GM23338 (cell line): ENCODE measurements at regions not wholly inside any gene's neighbourhood (a gene's known extent, or its start where the extent isn't known, plus 50 kb on each side); places are given as distances from the start of the nearest gene placed in this dataset.

ENCODE experiments used
- ATAC-seq: fragments of 200-7000 bp; cut with Tn5 transposase; 3 replicates; pipeline ENCODE4 v1.9.1; 2020
- DNase-seq: peaks from one replicate; pipeline ENCODE4 v3.0.0-alpha.2; 2015; ENCODE audit warnings: low spot score
- H2AFZ ChIP-seq: fragments of 200-600 bp; sonication (generic); 2 replicates; pipeline ENCODE4 v1.8.0; 2016; ENCODE audit warnings: antibody characterized with exemption, mild to moderate bottlenecking, moderate library complexity
- H3F3A ChIP-seq: fragments of 200-600 bp; sonication (generic); replicated peaks from 2 replicates; pipeline ENCODE4 v1.8.0; 2017; ENCODE audit warnings: antibody characterized with exemption, mixed run types, low read depth
- H3K27ac ChIP-seq: fragments of 200-600 bp; sonication (generic); 2 replicates; pipeline ENCODE4 v1.6.1; 2016; ENCODE audit warnings: low read depth
- H3K27me3 ChIP-seq: fragments of 200-600 bp; sonication (generic); 2 replicates; pipeline ENCODE4 v1.8.0; 2016; ENCODE audit warnings: mild to moderate bottlenecking, mixed run types, moderate library complexity; ENCODE audit not compliant: insufficient read depth
- H3K36me3 ChIP-seq: fragments of 200-600 bp; sonication (generic); 2 replicates; pipeline ENCODE4 v1.8.0; 2016; ENCODE audit warnings: mild to moderate bottlenecking; ENCODE audit not compliant: insufficient read depth
- H3K4me1 ChIP-seq: fragments of 200-600 bp; sonication (generic); 2 replicates; pipeline ENCODE4 v1.8.0; 2016; ENCODE audit warnings: mild to moderate bottlenecking, moderate library complexity; ENCODE audit not compliant: insufficient read depth
- H3K4me2 ChIP-seq: fragments of 200-600 bp; sonication (generic); 2 replicates; pipeline ENCODE4 v1.7.1; 2017; ENCODE audit warnings: mixed run types
- H3K4me3 ChIP-seq: fragments of 200-600 bp; sonication (generic); 2 replicates; pipeline ENCODE4 v1.6.1; 2016; ENCODE audit warnings: mixed run types
- H3K79me2 ChIP-seq: fragments of 200-600 bp; sonication (generic); replicated peaks from 2 replicates; pipeline ENCODE4 v1.8.0; 2017; ENCODE audit warnings: mild to moderate bottlenecking; ENCODE audit not compliant: insufficient read depth
- H3K9me2 ChIP-seq: fragments of 200-600 bp; sonication (generic); 2 replicates; pipeline ENCODE4 v1.8.0; 2017; ENCODE audit not compliant: insufficient read depth
- H4K20me1 ChIP-seq: fragments of 200-600 bp; sonication (generic); replicated peaks from 2 replicates; pipeline ENCODE4 v1.8.0; 2017; ENCODE audit warnings: mild to moderate bottlenecking; ENCODE audit not compliant: insufficient read depth
- H3K27ac Mint-ChIP-seq: 2 replicates; pipeline ENCODE4 v1.8.0; 2020; ENCODE audit warnings: inconsistent platforms, mild to moderate bottlenecking, moderate library complexity, mixed read lengths
- H3K27me3 Mint-ChIP-seq: 3 replicates; pipeline ENCODE4 v1.8.0; 2022; ENCODE audit warnings: low read depth, mild to moderate bottlenecking, moderate library complexity, mixed read lengths, inconsistent platforms; ENCODE audit not compliant: insufficient read depth, poor library complexity
- H3K36me3 Mint-ChIP-seq: 3 replicates; pipeline ENCODE4 v1.8.0; 2021; ENCODE audit warnings: low read depth, mild to moderate bottlenecking, inconsistent platforms, moderate library complexity, mixed read lengths
- H3K4me1 Mint-ChIP-seq: 3 replicates; pipeline ENCODE4 v1.8.0; 2020; ENCODE audit warnings: mild to moderate bottlenecking, inconsistent platforms, mixed read lengths
- H3K4me3 Mint-ChIP-seq: 3 replicates; pipeline ENCODE4 v1.8.0; 2021; ENCODE audit warnings: moderate library complexity, mild to moderate bottlenecking, inconsistent platforms, mixed read lengths
- H3K9me3 Mint-ChIP-seq: 3 replicates; pipeline ENCODE4 v1.8.0; 2020; ENCODE audit warnings: moderate library complexity, mild to moderate bottlenecking, inconsistent platforms, mixed read lengths
- CREB1 ChIP-seq: fragments of 250-450 bp; sonication (Bioruptor Pico); IDR thresholded peaks from 2 replicates; pipeline ENCODE4 v1.5.0; 2020; ENCODE audit warnings: low read depth, mild to moderate bottlenecking, moderate library complexity
- CTCF ChIP-seq, 2 experiments: fragments of 200-600 bp in 1 of 2; sonication (generic) in 1 of 2; conservative IDR thresholded peaks; 2 replicates each; pipeline versions ENCODE4 v1.5.1 to v1.6.1; 2016 to 2017; ENCODE audit warnings: antibody characterized with exemption in 2 of 2, low read depth in 2 of 2, mild to moderate bottlenecking in 2 of 2, moderate library complexity in 1 of 2
- EZH2 ChIP-seq: fragments of 200-600 bp; sonication (generic); IDR thresholded peaks from one replicate; pipeline ENCODE4 v1.8.0; 2017; ENCODE audit warnings: antibody characterized with exemption, mild to moderate bottlenecking, low read depth; ENCODE audit not compliant: unreplicated experiment
- POLR2AphosphoS5 ChIP-seq: IDR thresholded peaks from 2 replicates; pipeline ENCODE4 v1.6.1; 2016; ENCODE audit warnings: antibody characterized with exemption, low read depth
- STAT1 ChIP-seq: IDR thresholded peaks from one replicate; pipeline ENCODE4 v1.6.1; 2016; ENCODE audit warnings: antibody characterized with exemption; ENCODE audit not compliant: unreplicated experiment
- ZNF462 ChIP-seq: fragments of 250-450 bp; sonication (Bioruptor Pico); IDR thresholded peaks from 2 replicates; pipeline ENCODE4 v1.5.0; 2020; ENCODE audit warnings: mild to moderate bottlenecking, moderate library complexity
- TF ChIP-seq, protein P1 (sequence below): IDR thresholded peaks from 2 replicates; pipeline ENCODE4 v1.6.1; 2016; ENCODE audit warnings: antibody characterized with exemption

GRCh38 chr15:35743321-35743720, 197.4 kb upstream of the DPH6 start (continued):
- TF ChIP-seq CTCF (conservative IDR thresholded peaks at IDR 0.05; ENCODE audit: low read depth in 2 of 2) (no peak), EZH2 (no peak), STAT1 (no peak), POLR2AphosphoS5 (no peak)
- TF ChIP-seq, protein P1, sequence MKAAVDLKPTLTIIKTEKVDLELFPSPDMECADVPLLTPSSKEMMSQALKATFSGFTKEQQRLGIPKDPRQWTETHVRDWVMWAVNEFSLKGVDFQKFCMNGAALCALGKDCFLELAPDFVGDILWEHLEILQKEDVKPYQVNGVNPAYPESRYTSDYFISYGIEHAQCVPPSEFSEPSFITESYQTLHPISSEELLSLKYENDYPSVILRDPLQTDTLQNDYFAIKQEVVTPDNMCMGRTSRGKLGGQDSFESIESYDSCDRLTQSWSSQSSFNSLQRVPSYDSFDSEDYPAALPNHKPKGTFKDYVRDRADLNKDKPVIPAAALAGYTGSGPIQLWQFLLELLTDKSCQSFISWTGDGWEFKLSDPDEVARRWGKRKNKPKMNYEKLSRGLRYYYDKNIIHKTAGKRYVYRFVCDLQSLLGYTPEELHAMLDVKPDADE, result no peak

DNA sequence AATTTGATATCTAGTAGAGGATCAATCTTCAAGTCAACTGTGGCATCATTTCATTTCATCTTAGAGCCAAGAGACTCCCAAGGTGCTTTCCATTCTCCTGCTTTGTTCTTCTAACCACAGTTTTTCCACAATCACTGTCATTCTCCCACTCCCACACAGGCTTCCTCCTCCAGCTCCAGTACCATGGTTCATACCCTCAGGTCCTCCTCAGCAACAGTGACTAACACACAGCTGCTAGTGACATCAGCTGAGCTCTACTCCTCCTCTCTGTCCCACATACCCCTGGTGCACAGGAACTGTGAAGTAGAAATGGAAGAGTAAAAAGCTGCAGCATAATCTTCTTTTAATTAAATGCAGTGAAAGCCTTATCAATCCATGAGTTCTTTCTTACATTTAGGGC, 200.2 kb upstream of the DPH6 start:
- Histone ChIP-seq H4K20me1 (no peaks in the 10 kb centered on the region), H3K4me3 (no peak overlapping the region), H3K27me3 (no peaks in the 10 kb centered on the region), H3K36me3 (no peaks in the 10 kb centered on the region), H3K79me2 (no peaks in the 10 kb centered on the region), H3F3A (no peaks in the 10 kb centered on the region), H3K27ac (no peak overlapping the region), H3K9me2 (peaks cover 10% of the 10 kb centered on the region), H2AFZ (0 out of 2 replicates have a peak overlapping the region, but pooled peaks have one; percentile 29), H3K4me1 (no peaks in the 10 kb centered on the region), H3K4me2 (no peak overlapping the region)
- TF ChIP-seq CREB1 (CRISPR knock-in tag) (no peak), ZNF462 (no peak)
- Mint-ChIP-seq H3K27ac (no peak overlapping the region), H3K4me1 (peaks cover 12% of the 10 kb centered on the region; the same call in 2 of the 3 replicates), H3K4me3 (no peak overlapping the region), H3K9me3 (no peaks in the 10 kb centered on the region), H3K27me3 (peaks cover 3% of the 10 kb centered on the region), H3K36me3 (peaks cover 8% of the 10 kb centered on the region; the same call in 2 of the 3 replicates)
- ATAC-seq, result no peak
- DNase-seq, result no peak
